Dermis blood vessel endothelial cell (primary cell): ENCODE measurements at regions not wholly inside any gene's neighbourhood (a gene's known extent, or its start where the extent isn't known, plus 50 kb on each side); places are given as distances from the start of the nearest gene placed in this dataset.

Experiments used
- DNase-seq: peaks from one replicate; pipeline ENCODE4 v3.0.0; 2010

DNA sequence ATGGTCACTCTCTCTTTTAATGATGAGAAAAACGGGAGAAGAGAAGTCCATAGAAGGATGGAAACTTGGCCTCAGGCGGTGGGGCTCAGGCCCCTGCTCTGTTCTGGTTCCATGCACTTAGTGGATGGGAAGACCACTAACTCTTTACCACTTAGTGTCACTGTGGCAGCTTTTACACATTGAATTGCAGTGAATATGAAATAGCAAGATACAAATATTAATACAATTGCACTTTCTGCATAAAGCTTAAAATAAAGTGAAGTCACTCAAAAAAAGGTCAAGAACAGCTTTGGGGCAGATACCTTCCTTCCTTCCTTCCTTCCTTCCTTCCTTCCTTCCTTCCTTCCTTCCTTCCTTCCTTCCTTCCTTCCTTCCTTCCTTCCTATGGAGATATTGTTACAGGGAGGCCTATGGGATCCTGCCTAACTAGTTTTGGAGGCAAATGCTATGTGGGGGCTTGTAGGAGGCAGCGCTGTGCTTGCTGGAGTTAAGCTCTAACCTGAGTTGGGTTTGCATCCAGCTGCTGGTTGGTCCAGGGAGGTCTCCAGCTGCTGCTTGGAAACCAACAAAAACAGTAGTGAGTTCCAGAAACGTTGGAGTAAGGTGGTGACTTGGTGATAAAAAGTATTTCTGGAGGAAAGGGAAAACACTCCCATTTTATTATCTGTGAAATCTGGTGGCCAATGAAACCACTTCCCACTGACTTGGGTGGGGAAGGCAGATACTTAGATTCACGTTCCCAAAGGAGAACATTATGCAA lies 62.3 kb upstream of the NKX2-2 start:
- DNase-seq = no peak

DNA sequence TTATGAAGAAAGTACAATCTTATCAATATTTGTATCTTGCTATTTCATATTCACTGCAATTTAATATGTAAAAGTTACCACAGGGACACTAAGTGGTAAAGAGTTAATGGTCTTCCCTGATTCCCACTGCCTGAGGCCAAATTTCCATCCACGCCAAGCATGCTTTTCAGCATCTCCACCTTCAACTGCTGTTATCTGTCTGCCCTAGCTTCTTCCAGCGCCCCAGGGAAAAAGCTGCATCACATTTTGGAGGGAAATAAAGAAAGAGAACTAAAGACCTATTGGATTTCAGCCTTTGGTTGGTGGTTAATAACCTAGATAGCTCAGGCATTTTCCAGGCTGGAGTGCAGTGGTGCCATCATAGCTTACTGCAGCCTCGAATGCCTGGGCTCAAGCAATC lies 61.3 kb upstream of the NKX2-2 start:
- DNase-seq = no peak

DNA sequence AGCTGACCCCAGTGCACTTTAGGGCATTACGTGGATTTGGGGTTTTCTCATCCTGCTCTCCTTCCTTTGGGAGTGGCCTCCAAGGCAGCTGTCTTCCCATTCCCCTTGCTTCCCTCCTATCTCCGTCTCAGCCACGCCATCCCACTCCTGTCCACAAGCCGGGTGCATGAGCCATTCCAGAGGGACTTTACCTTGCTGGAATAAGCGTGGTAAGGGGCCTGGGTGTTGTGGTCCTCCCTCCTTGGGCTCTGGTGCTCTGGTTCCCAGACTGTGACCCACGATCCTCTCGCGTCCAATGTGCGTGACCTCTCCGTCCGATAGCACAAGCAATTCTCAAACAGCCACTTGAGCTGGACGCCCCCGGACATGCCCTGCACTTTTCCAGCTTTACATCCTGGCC lies 60.6 kb upstream of the NKX2-2 start:
- DNase-seq = no peak

DNA sequence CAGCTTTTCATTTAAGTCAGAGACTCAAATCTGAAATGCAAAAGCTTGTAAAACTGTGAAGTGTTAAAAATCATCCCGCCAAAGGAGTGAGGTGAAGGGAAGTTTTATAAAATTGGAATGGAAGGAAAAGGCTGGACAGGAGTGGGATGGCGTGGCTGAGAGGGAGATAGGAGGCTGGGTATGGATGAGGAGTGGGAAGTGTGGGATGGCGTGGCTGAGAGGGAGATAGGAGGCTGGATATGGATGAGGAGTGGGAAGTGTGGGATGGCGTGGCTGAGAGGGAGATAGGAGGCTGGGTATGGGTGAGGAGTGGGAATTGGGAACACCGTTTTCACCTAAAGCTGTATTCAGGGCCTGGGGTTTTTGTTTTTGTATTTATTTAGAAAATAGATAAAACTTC lies 59.4 kb upstream of the NKX2-2 start:
- no peak for DNase-seq

DNA sequence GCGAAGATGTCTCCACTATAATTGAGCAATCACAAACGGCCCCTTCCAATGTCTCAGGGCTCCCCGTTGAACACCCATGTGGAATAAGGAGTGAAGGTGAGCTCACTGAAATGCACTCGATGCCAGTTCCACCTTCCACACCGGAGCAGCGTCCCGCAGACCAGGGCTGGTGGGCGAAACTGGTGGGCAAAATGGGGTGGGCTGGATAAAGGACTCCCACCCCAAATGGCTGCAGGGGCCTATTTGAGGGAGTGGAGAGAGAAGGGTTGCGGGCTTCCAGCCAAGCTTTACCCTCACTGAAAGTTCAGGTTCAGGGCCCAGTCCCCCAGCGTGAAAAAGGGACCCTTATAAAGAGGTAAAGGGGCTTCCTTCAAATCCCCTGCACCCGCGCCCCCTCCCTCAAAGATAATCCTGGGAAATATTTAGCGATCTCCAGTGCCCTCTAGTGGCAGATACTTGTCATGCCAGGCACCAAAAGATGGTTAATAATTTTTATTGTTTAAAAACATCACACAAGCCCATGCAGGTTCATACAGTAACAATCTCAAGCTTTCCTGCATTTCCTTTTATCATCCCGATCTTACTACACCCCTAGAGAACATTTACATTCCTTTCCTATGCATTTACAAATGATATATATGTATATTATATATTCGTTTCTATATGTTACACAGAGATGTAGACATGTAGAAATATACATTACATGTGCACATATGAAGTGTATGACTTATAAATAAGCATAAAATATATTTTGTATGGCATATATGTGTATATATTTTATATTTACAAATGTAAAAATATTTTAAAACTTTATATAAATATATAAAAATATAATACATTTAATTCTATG lies 58.2 kb upstream of the NKX2-2 start:
- peak; percentile 40 for DNase-seq

DNA sequence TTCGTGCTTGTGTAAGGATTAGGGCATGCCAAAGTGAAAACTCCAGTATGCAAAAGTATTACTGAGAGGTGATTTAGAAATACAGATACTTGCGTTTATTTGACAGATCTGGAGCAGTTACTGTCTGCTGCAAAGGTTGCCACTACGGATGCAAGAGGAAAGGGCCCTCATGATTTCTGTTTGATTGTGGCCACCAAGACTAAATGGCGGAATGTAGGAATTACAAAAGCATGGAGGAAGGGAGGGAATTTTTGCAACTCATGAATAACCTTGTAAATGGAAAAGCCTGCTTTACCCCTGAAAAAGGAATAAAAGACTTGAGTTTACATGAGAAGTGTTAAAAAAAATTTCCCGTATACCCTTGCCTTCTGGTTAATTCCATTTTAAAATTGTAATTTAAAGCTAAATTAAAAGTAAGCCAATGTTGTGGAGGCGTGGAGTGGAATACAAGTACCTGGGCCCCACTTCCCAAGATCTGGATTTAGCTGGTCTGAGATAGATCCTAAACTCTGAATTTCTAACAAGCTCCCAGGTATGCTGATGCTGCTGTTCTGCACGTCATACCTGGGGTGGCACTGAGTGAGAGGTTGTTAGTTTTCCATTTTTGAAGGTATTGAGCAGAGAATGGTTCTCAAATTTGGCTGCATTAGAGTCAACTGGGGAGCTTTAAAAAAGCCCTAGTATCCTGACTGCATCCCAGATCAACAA lies 56.6 kb upstream of the NKX2-2 start:
- no peak for DNase-seq

DNA sequence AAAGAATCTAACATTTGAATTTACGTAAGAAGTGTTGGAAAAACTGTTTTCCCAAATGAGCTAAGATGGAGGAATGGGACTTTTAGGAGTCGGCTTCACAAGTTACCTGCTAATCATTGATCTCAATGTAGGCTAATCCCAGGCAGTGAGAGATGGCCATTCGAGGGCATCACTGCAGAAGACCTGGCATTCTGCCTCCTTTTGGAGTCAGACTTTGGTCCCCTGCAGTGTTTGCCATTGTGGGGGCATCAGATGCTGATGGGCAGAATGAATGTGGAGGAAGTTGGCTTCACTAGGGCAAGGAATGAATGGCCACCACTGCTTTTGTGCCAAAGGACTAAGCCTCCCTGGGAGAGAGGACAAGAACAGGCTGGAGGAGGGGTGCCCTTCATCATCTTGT lies 55.7 kb upstream of the NKX2-2 start:
- DNase-seq = no peak

DNA sequence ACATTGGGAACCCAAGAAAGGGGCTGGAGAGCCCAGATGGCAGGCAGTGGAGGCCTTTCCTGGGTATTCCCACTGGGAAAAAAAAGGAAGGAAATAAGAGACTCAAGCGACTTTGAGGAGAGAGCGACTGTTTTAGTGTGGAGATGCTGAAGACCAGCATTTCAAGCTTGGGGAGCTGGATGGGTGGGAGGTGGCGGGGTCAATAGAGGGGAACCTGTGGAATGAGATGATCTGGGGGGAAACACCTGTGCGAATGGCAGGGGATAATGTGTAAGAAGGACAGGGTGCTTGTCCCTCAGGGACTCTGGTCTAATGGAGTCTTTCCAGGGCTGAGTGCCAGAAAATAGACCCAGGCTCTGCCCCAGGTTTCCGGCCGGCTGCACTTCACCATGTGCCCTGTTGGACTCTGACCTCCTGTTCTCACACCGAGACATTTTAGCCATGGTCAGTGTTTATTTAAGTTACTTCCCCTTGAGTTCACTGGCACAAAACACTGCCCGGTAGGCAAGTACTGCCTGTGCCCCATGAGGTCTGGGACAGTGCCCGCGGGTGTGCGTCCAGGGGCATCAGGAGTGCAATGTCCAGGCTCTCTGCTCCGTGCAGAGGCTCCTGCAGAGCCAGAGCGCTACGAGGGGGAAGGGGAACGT lies 50.4 kb upstream of the NKX2-2 start:
- DNase-seq = no peak
